H1 (cell line): ENCODE measurements at regions not wholly inside any gene's neighbourhood (a gene's known extent, or its start where the extent isn't known, plus 50 kb on each side); places are given as distances from the start of the nearest gene placed in this dataset.

Source experiments
- CTCF ChIA-PET: fragments of 300-600 bp; sonication (Branson Sonifier 250); formaldehyde crosslinking; loops from one replicate; lab custom pipeline; 2021; ENCODE audit not compliant: partially characterized antibody; lab: Charles Lee
- POLR2A ChIA-PET: fragments of 300-600 bp; sonication (Branson Sonifier 250); formaldehyde crosslinking; loops from one replicate; lab custom pipeline; 2021; ENCODE audit warnings: inconsistent platforms; ENCODE audit not compliant: partially characterized antibody; lab: Charles Lee
- DNase-seq, 2 experiments: peaks; one replicate each; pipeline versions ENCODE4 v3.0.0 to v3.0.0-alpha.2; 2010 to 2022; ENCODE audit warnings: low spot score in 2 of 2, low read depth in 1 of 2, mixed read lengths in 1 of 2
- FAIRE-seq: peaks from 2 replicates; lab custom pipeline; 2011; peaks lifted over from hg19 to GRCh38; lab: Jason Lieb, UNC
- H2AFZ ChIP-seq: 2 replicates; pipeline ENCODE4 v1.8.1; 2012; ENCODE audit warnings: low read length, inconsistent platforms
- H2AK5ac ChIP-seq: 2 replicates; pipeline ENCODE4 v1.6.1; 2013; ENCODE audit warnings: low read depth, low read length
- H2BK120ac ChIP-seq: replicated peaks from 2 replicates; pipeline ENCODE3; 2013; ENCODE audit warnings: low read depth, low read length, inconsistent platforms
- H2BK12ac ChIP-seq: 2 replicates; pipeline ENCODE4 v1.6.1; 2013; ENCODE audit warnings: low read depth, low read length
- H2BK15ac ChIP-seq: 2 replicates; pipeline ENCODE4 v1.6.1; 2013; ENCODE audit warnings: low read length
- H2BK20ac ChIP-seq: 2 replicates; pipeline ENCODE4 v1.6.1; 2013; ENCODE audit warnings: low read length
- H2BK5ac ChIP-seq: 2 replicates; pipeline ENCODE4 v1.6.1; 2013; ENCODE audit warnings: low read depth, low read length
- H3K14ac ChIP-seq: 2 replicates; pipeline ENCODE4 v1.6.1; 2013; ENCODE audit warnings: inconsistent platforms; ENCODE audit not compliant: insufficient read length
- H3K18ac ChIP-seq: 2 replicates; pipeline ENCODE4 v1.6.1; 2013; ENCODE audit warnings: low read length; ENCODE audit errors: extremely low read depth
- H3K23ac ChIP-seq: 2 replicates; pipeline ENCODE4 v1.6.1; 2013; ENCODE audit warnings: inconsistent platforms; ENCODE audit not compliant: insufficient read length
- H3K23me2 ChIP-seq: 2 replicates; pipeline ENCODE4 v1.6.1; 2013; ENCODE audit warnings: low read depth, low read length
- H3K27ac ChIP-seq: 2 replicates; pipeline ENCODE4 v1.6.1; 2011; ENCODE audit warnings: low read depth, low read length, inconsistent platforms
- H3K27me3 ChIP-seq, 4 experiments: replicated peaks in 1 of 4; 1 replicate in 1 of 4; 2 replicates in 3 of 4; pipeline versions ENCODE4 v1.6.1 to v1.8.1; 2011 to 2013; ENCODE audit warnings: low read length in 3 of 4, mild to moderate bottlenecking in 3 of 4, inconsistent platforms in 2 of 4, mixed read lengths in 2 of 4, moderate library complexity in 1 of 4; ENCODE audit not compliant: control insufficient read depth in 3 of 4, insufficient read depth in 3 of 4; ENCODE audit errors: extremely low read depth in 1 of 4
- H3K36me3 ChIP-seq, 4 experiments: 2 replicates each; pipeline versions ENCODE4 v1.6.1 to v1.8.1; 2011 to 2013; ENCODE audit warnings: mild to moderate bottlenecking in 4 of 4, low read length in 3 of 4, moderate library complexity in 2 of 4, control low read depth in 1 of 4, inconsistent platforms in 1 of 4; ENCODE audit not compliant: insufficient read depth in 4 of 4, control insufficient read depth in 2 of 4
- H3K4ac ChIP-seq: replicated peaks from 2 replicates; pipeline ENCODE3; 2013; ENCODE audit warnings: low read length, low read depth, mixed read lengths, inconsistent platforms; ENCODE audit not compliant: insufficient read length
- H3K4me1 ChIP-seq, 4 experiments: replicated peaks in 1 of 4; 1 replicate in 1 of 4; 2 replicates in 3 of 4; pipeline versions ENCODE4 v1.6.1 to v1.8.1; 2011 to 2013; ENCODE audit warnings: low read length in 3 of 4, inconsistent platforms in 2 of 4, mixed read lengths in 1 of 4; ENCODE audit not compliant: insufficient read depth in 4 of 4, control insufficient read depth in 3 of 4
- H3K4me2 ChIP-seq, 2 experiments: 2 replicates each; pipeline versions ENCODE4 v1.6.1 to v1.8.1; 2011 to 2013; ENCODE audit warnings: low read depth in 2 of 2, low read length in 2 of 2, control low read depth in 1 of 2, inconsistent platforms in 1 of 2, mild to moderate bottlenecking in 1 of 2; ENCODE audit not compliant: insufficient read depth in 1 of 2
- H3K4me3 ChIP-seq, 4 experiments: fragments of 200-600, 300-600 bp in 1 of 4; sonication (generic), shearing (Covaris generic), sonication (Bioruptor Twin) in 1 of 4; 2 replicates each; pipeline versions ENCODE4 v1.5.1 to v1.8.1; 2011 to 2016; ENCODE audit warnings: low read length in 4 of 4, low read depth in 3 of 4, control low read depth in 2 of 4, inconsistent platforms in 2 of 4, mild to moderate bottlenecking in 2 of 4, mixed read lengths in 1 of 4, moderate library complexity in 1 of 4; ENCODE audit not compliant: insufficient read depth in 2 of 4; ENCODE audit errors: extremely low read depth in 1 of 4
- H3K56ac ChIP-seq: replicated peaks from 2 replicates; pipeline ENCODE3; 2013; ENCODE audit warnings: low read depth, mild to moderate bottlenecking, mixed read lengths, low read length, inconsistent platforms; ENCODE audit not compliant: insufficient read length
- H3K79me1 ChIP-seq: 2 replicates; pipeline ENCODE4 v1.6.1; 2013; ENCODE audit warnings: low read depth, low read length, control low read depth
- H3K79me2 ChIP-seq, 2 experiments: 2 replicates each; pipeline versions ENCODE4 v1.6.1 to v1.8.1; 2012 to 2013; ENCODE audit warnings: low read length in 2 of 2, mild to moderate bottlenecking in 2 of 2, inconsistent platforms in 1 of 2; ENCODE audit not compliant: insufficient read depth in 2 of 2, control insufficient read depth in 1 of 2
- H3K9ac ChIP-seq, 4 experiments: replicated peaks in 1 of 4; 1 replicate in 1 of 4; 2 replicates in 3 of 4; pipeline versions ENCODE4 v1.6.1 to v1.8.1; 2011 to 2013; ENCODE audit warnings: low read depth in 3 of 4, low read length in 3 of 4, control low read depth in 2 of 4, mild to moderate bottlenecking in 2 of 4, moderate library complexity in 2 of 4, inconsistent platforms in 1 of 4; ENCODE audit errors: extremely low read depth in 1 of 4
- H3K9me3 ChIP-seq, 2 experiments: 2 replicates each; pipeline versions ENCODE4 v1.6.1 to v1.8.1; 2012 to 2013; ENCODE audit warnings: mild to moderate bottlenecking in 2 of 2, moderate library complexity in 2 of 2, control low read depth in 1 of 2, inconsistent platforms in 1 of 2, low read depth in 1 of 2, low read length in 1 of 2, mixed read lengths in 1 of 2; ENCODE audit not compliant: insufficient read depth in 2 of 2
- H4K20me1 ChIP-seq, 2 experiments: replicated peaks in 1 of 2; 2 replicates each; pipeline versions ENCODE3 to v1.8.1; 2011 to 2013; ENCODE audit warnings: inconsistent platforms in 2 of 2, low read length in 2 of 2, mild to moderate bottlenecking in 1 of 2; ENCODE audit not compliant: insufficient read depth in 2 of 2, control insufficient read depth in 1 of 2
- H4K5ac ChIP-seq: 2 replicates; pipeline ENCODE4 v1.6.1; 2013; ENCODE audit warnings: low read length, low read depth, mixed read lengths, inconsistent platforms; ENCODE audit not compliant: insufficient read length
- H4K8ac ChIP-seq: 2 replicates; pipeline ENCODE4 v1.8.0; 2013; ENCODE audit warnings: mild to moderate bottlenecking, moderate library complexity, low read length, inconsistent platforms; ENCODE audit not compliant: insufficient read depth; ENCODE audit errors: extremely low read depth
- H4K91ac ChIP-seq: replicated peaks from 2 replicates; pipeline ENCODE3; 2013; ENCODE audit warnings: low read length, mixed read lengths, inconsistent platforms; ENCODE audit not compliant: insufficient read length
- ATF3 ChIP-seq: IDR thresholded peaks from 2 replicates; pipeline ENCODE4 v1.6.1; 2011; ENCODE audit warnings: low read depth, mild to moderate bottlenecking, low read length; ENCODE audit not compliant: insufficient read depth
- CBX5 ChIP-seq: fragments of 300-800, 300-1000 bp; sonication (generic); IDR thresholded peaks from 2 replicates; pipeline ENCODE4 v1.7.1; 2016; ENCODE audit warnings: antibody characterized with exemption, low read length, low read depth
- EGR1 ChIP-seq: IDR thresholded peaks from 2 replicates; pipeline ENCODE4 v1.6.1; 2011; ENCODE audit warnings: low read depth, low read length, borderline replicate concordance
- GABPA ChIP-seq: IDR thresholded peaks from 2 replicates; pipeline ENCODE4 v1.6.1; 2011; ENCODE audit warnings: mild to moderate bottlenecking, low read length, moderate library complexity, borderline replicate concordance; ENCODE audit not compliant: insufficient read depth
- HDAC6 ChIP-seq: IDR thresholded peaks from one replicate; pipeline ENCODE4 v1.7.1; 2012; ENCODE audit warnings: low read depth, mild to moderate bottlenecking, inconsistent platforms, low read length, moderate library complexity
- KDM5A ChIP-seq: fragments of 200-600 bp; IDR thresholded peaks from 2 replicates; pipeline ENCODE4 v1.7.1; 2012; ENCODE audit warnings: mild to moderate bottlenecking, low read length, inconsistent platforms, mixed read lengths
- PHF8 ChIP-seq: fragments of 200-600 bp; sonication (generic); conservative IDR thresholded peaks from 2 replicates; pipeline ENCODE4 v1.7.1; 2012; ENCODE audit warnings: low read depth, mild to moderate bottlenecking, inconsistent platforms, low read length, moderate library complexity
- RFX5 ChIP-seq: IDR thresholded peaks from 2 replicates; pipeline ENCODE4 v1.6.1; 2011; ENCODE audit warnings: low read depth, low read length, improper control_type of control experiment, borderline replicate concordance
- SAP30 ChIP-seq: fragments of 300-600 bp; sonication (generic); IDR thresholded peaks from 2 replicates; pipeline ENCODE4 v1.7.1; 2012; ENCODE audit warnings: low read length, moderate library complexity, mild to moderate bottlenecking, inconsistent platforms; ENCODE audit not compliant: insufficient read depth, insufficient replicate concordance
- SIN3A ChIP-seq, 2 experiments: IDR thresholded peaks in 1 of 2; conservative IDR thresholded peaks in 1 of 2; 2 replicates each; pipeline ENCODE4 v1.6.1; 2011 to 2012; ENCODE audit warnings: low read length in 2 of 2, improper control_type of control experiment in 1 of 2, low read depth in 1 of 2, mild to moderate bottlenecking in 1 of 2
- SIRT6 ChIP-seq: IDR thresholded peaks from one replicate; pipeline ENCODE4 v1.7.1; 2012; ENCODE audit warnings: low read length, inconsistent platforms
- SP4 ChIP-seq: IDR thresholded peaks from 2 replicates; pipeline ENCODE4 v1.6.1; 2012; ENCODE audit warnings: low read length, inconsistent platforms
- YY1 ChIP-seq: IDR thresholded peaks from 2 replicates; pipeline ENCODE4 v1.6.1; 2011; ENCODE audit warnings: low read depth, mild to moderate bottlenecking, low read length
- WGBS, 2 experiments: shearing (Covaris generic) in 1 of 2; methylation state at CpG; one replicate each; pipeline versions ENCODE4 v1.1.6 to v1.1.7; 2013 to 2015; ENCODE audit warnings: low lambda C conversion rate in 2 of 2, mixed read lengths in 2 of 2, inconsistent platforms in 1 of 2, low coverage in 1 of 2, missing lambda C conversion rate in 1 of 2; ENCODE audit not compliant: insufficient replicate concordance in 2 of 2, insufficient coverage in 1 of 2, insufficient read length in 1 of 2; ENCODE audit errors: extremely low coverage in 1 of 2, missing lambda C conversion rate in 1 of 2; 5-methylcytosine and 5-hydroxymethylcytosine counted together

- no peak for TF ChIP-seq GABPA
Measured at GRCh38 chr4:97197106-97197505, 946.2 kb downstream of the STPG2 start (continued).

GRCh38 chr4:97208749-97209148 is 934.5 kb downstream of the STPG2 start:
- ChIA-PET CTCF (no interaction called here), POLR2A (no interaction called here)
- Histone ChIP-seq H3K4me3 (no peak overlapping the region), H3K23ac (no peak overlapping the region), H3K18ac (no peak overlapping the region), H2BK15ac (no peak overlapping the region), H2BK120ac (no peak overlapping the region), H3K4me2 (no peak overlapping the region), H3K27ac (no peak overlapping the region), H4K91ac (no peak overlapping the region), H3K36me3 (no peaks in the 10 kb centered on the region), H4K5ac (no peak overlapping the region), H2BK12ac (no peak overlapping the region), H3K9ac (no peak overlapping the region), H2AFZ (no peak overlapping the region), H3K23me2 (no peaks in the 10 kb centered on the region), H3K56ac (no peak overlapping the region), H2BK5ac (no peak overlapping the region), H4K8ac (no peak overlapping the region), H3K79me1 (no peaks in the 10 kb centered on the region), H3K27me3 (no peaks in the 10 kb centered on the region), H3K4ac (no peak overlapping the region), H3K14ac (no peak overlapping the region), H4K20me1 (no peaks in the 10 kb centered on the region), H2BK20ac (no peak overlapping the region), H2AK5ac (no peak overlapping the region), H3K9me3 (no peaks in the 10 kb centered on the region), H3K4me1 (no peaks in the 10 kb centered on the region), H3K79me2 (no peaks in the 10 kb centered on the region)
- WGBS, 2 experiments: 91% methylated on average over 1 of the region's 1 CpG; no CpG with 5 or more reads in 1 of the 2 experiments
- FAIRE-seq (no peak), DNase-seq (no peak)
- TF ChIP-seq PHF8: no peak
- no peak for TF ChIP-seq HDAC6
- no peak for TF ChIP-seq KDM5A
- no peak for TF ChIP-seq SIN3A (conservative IDR thresholded peaks at IDR 0.05 in 1 of 2, IDR thresholded peaks at IDR 0.05 in 1 of 2; ENCODE audit: low read depth in 1 of 2, low read length in 2 of 2)
- TF ChIP-seq SIRT6: no peak
- no peak for TF ChIP-seq EGR1
- no peak for TF ChIP-seq ATF3
- no peak for TF ChIP-seq YY1
- TF ChIP-seq SAP30: no peak
- TF ChIP-seq RFX5: no peak
- no peak for TF ChIP-seq SP4
- TF ChIP-seq CBX5: no peak
